HG03354 (cell line): ENCODE measurements at regions not wholly inside any gene's neighbourhood (a gene's known extent, or its start where the extent isn't known, plus 50 kb on each side); places are given as distances from the start of the nearest gene placed in this dataset.
"Not testable (repeated sequence)": the region's sequence is repeated elsewhere in the genome, so short reads cannot be mapped to it uniquely, and the experiment has no call there.

Experiments
- ATAC-seq: cut with Tn5 transposase; IDR thresholded peaks from one replicate; pipeline ENCODE4 v1.9.1; 2021; ENCODE audit warnings: mild to moderate bottlenecking; ENCODE audit not compliant: unreplicated experiment, poor library complexity, severe bottlenecking

DNA sequence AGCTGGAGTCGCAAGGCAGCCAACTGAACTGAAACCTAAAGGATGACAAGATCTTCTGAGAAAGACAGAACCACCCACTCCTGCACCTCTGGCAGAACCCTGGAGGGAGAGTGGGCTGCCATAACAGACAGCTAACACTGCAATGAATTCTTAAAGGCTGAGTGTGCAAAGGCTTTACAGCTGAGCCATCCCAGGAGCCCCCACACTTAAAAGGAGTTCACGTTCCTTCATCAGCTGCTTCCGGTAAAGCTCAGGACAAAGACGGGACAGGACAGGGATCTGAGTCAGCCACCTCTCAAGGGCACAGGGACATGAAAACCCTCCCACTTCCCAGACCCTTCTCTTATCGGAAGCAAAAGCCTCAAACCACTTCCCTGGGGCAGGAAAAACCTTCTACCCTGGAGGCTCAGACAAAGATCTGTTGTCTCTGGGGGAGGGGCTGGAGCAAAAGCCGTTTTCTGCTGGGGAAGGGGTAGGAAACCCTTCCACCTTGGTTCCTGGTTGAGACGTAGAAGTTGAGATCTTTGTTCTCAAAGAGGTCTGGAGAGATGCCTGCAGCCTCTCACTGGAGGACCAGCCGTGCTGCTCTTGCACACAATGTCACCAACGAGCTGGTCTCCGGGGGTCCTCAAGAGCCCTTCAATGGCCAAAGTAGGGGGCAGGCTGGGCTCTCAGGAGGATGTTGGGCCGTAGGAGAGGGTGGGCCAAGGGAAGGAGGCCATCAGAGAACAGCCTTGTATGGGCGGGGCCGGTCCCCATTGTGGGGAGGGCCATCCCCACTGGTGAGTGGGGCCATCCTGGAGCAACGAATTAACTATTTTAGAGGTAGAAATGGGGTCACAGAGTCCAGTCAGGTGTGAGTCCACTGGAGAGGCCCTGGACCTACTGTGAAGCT lies 452.4 kb downstream of the PTPRU start:
- no peak for ATAC-seq

DNA sequence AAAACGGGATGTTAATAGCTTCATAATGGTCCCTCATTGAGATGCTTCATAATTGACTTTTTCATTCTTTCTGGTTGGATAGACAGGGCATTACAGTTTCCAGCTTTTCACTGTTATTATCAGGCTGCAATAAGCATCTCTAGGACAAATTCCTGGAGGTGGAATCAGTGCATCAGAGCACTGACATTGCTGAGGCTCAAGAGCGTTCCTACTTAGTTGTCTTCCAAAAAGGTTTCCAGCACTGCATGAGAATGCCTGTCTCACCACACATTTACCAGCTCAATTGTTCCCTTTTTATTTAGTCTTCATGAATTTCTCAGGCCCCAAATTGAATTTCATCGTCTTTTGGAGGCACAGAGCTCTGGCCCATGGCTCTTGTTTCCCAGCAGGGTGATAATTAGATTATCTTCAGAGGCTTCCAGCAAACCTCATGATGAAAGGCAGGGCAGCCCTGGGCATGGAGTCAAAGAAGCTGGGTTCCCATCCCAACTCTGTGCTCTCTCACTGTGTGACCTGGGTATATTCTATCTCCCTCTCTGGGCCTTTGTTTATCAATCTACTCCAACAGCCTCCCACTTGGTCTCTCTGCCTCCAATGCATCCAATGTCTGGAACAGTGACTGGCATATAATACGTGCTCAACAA lies 451.4 kb downstream of the PTPRU start:
- ATAC-seq: no peak

DNA sequence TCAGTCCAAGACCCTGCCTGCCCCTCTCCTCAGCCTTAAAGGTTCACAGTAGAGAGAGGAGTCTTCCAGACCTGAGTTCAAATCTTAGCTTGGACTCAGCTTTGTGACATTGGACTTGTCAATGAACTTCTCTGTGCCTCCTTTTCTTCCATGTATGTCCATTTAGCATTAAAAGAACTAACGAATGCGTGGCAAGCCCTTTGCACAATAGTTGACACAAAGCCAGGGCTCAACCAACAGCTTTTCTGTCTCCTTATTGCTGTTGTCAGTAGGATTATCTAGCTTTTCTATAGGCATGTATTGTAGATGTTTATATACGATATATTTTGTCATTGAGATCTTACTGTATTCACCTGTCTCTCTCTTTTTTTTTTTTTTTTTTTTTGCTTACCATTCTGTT lies 450.8 kb downstream of the PTPRU start:
- no peak for ATAC-seq

DNA sequence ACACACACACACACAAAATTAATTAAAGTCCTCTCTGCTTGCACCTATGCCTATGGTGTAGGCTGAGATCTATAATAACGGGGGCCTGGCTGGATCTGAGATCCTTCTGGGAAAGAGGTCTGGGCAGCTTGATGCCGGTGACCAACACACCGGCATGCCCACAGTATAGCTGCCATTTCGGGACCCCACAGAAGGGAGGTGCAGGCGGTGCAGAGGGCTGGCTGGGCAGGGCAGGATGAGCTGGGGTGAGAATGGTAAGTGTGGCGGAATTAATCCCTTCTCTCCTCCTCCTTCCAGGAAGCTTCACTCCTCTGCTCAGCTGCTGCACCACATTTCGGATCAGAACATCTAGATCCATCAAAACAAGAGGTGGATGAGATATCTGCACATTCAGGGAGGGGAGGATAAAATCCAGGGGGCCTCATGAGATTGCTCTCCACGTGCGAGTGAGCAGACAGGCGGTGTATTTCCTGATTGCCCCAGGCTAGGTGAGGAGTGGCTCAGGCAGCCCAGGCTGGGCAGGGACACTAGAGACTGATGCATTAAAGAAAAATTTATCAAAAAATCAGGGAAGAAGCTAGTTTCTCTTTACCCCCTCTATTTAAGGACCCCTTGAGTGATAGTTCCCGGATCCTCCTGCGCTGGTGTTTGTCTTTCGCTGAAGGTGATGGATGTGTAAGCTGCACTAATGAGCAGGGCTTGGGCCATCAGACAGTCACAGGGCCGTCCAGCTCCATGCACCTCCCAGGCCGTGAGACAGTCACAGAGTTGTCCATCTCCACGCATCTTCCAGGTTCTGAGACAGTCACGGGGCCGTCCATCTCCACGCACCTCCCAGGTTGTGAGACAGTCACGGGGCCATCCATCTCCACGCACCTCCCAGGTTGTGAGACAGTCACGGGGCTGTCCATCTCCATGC lies 449.9 kb downstream of the PTPRU start:
- ATAC-seq: no peak

DNA sequence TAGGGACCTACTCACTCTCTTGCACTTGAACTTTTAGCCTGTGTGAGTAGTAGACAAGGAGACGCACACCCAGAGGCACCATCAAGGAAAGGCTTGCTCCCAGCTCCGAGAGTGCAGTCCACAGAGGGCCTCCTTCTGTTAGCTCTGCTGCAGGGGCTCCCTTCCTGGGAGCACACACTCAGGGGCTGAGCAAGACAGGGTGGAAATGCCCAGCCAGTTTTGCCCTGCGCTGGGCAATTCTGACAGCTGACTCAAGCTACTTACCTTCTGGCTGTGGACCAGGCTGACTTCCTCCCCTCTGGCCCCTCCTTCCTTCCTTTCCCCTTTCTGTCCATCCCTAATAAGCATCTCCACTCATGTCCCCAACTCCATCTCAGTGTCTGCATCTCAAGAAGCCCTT lies 449.1 kb downstream of the PTPRU start:
- ATAC-seq: no peak

DNA sequence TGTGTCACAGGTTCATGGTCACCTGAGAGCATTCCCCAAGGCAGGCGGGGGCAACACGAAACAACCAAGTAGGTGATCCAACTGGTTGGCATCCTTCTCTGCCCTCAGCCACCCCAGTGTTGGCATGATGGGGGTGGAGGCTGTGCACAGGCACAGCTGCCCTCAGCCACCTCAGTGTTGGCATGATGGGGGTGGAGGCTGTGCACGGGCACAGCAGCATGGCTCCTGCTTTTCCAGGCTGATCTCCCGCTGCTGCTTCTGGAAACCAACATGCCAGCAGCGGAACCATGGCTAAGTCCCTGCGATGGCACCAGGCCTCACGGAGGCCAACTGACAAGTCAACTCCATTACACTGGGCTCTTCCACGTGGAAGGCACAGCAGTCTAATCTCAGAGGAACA lies 447.8 kb downstream of the PTPRU start:
- no peak for ATAC-seq

DNA sequence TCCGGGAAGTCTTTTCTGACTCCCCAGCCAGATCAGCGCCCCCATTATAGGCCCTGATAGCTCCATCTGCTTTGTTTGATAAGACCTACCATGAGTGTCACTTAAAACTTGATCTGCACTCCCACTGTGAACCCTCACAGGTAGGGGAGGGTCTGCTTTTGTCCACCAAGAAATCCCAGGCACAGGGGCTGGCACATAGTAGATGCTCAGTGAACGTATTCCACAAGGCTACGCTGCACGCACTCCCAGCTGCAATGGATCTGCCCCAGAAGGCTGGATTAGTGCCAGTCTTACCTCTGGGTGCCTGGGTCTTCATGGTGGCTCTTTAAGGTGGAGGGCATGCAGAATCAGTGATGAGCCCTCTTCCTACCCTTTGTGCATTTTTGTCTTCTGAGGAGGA lies 447.1 kb downstream of the PTPRU start:
- no peak for ATAC-seq

DNA sequence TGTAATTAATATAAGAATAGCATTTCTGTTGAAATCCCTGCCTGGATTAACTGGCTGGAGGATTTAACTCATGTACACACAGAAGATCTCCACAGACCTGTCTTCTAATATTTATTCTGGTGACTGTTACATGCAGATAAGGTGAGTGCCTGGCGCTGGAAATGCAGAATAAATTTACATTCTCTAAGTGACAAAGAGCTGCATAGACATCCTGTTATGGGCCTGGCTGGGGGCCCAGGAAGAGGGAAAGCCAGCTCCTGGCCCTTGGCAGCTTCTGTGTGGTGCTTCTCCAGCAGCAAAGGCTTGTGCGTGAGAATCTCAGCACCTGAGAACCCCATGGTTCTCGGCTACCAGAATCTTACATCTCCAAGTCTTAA lies 446.6 kb downstream of the PTPRU start:
- no peak for ATAC-seq

DNA sequence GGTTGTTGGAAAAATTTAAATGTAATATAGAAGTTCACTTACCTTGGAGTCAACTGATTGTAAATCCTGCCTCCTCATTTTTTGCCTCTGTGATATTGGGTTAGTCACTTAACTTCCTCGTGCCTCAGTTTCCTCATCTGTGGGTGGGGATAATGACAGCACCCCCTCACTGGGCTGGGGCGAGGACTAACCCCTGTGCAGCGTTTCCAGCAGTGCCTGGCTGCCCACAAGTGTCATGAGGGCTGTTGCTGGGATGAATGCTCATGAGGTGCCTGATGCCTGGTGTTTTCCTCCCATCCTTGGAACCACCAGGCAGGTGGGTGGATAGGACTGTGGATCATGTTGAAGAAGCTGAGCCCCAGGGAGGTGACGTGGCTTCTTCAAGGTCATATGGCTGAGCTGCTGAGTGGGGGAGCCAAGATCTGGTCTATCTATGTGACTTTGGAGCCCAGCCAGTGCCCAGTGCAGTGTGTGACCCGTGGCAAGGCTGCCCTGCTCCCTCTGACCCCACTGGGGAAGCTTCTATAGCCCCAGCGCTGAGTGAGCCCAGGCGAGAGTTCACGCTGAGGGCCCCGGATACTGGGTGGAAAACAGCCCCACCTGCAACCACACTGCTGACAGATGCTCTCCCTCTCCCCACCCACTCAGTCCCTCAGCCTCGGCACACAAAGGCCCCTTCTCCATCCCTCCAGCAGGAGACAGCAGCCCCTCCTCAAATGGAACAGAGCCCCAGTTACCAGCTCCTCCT lies 446.0 kb downstream of the PTPRU start:
- ATAC-seq: no peak

DNA sequence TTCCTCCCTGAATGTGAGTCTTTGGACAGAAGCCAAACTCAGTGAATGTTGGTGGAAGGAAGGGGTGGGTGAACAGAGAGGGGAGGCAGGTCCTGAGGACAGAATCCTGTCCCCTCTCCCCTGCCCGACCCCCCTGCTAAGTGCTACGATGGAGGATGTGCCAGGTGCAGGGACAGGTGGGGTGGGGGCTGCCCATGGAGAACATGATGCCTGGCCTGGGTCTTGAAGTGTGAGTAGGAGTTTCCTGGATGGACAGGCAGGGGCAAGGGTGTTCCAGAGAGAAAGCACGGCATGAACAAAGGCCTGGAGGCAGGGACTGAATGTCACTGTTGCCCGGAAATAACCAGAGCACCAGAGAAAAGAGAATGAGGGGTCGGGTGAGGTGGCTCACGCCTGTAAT lies 445.1 kb downstream of the PTPRU start:
- ATAC-seq: not testable (repeated sequence)

DNA sequence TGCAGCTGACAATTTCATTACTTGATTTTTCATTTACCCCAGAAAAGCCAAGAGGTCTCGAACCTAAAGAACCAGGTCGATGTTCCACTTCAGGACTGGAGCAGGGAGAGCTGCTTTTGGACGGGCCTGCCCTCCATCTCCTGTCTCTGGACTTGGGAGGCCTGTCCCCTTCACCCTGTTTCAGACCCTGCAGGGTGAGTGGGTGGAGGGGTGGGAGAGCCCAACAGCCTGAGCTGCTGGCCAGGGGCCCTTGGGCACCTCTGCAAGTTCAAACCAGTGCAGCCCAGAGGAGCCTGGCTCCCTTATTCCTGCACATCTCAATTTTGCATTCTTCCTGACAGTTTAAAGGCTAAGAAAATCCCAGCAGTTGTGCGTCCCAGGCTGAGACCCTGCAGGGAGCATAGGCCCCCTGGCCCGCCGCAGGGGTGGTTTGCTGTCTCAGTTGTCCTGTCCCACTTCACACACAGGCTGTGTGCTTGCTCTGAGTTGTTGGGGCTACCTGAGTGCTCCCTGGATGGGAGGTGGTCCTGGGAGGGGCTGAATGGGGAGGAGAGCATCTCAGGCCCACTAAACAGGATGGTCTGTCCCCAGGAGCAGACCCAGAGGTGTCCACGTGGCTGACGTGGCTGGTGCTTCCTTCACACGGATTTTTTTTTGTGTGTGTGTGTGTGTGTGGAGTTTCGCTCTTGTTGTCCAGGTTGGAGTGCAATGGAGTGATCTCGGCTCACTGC lies 443.7 kb downstream of the PTPRU start:
- no peak for ATAC-seq

DNA sequence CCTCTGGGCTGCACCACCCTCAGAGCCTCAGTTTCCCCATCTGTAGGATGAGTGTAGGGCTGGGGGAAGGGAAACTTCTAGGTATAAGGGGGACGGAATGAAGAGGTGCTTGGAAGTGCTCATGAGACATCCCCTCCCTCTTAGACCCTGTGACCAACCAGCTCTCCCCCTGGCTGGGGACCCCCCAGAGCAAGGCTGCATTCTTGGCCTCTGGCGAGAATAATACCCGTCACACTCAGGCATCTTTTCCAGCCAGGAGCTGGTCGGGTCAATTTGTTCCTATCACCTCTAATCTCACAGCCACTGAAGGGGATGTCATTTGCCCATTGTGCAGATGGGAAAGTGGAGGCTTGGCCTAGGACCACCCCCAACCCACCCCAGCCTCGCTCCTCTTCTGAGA lies 443.0 kb downstream of the PTPRU start:
- no peak for ATAC-seq

DNA sequence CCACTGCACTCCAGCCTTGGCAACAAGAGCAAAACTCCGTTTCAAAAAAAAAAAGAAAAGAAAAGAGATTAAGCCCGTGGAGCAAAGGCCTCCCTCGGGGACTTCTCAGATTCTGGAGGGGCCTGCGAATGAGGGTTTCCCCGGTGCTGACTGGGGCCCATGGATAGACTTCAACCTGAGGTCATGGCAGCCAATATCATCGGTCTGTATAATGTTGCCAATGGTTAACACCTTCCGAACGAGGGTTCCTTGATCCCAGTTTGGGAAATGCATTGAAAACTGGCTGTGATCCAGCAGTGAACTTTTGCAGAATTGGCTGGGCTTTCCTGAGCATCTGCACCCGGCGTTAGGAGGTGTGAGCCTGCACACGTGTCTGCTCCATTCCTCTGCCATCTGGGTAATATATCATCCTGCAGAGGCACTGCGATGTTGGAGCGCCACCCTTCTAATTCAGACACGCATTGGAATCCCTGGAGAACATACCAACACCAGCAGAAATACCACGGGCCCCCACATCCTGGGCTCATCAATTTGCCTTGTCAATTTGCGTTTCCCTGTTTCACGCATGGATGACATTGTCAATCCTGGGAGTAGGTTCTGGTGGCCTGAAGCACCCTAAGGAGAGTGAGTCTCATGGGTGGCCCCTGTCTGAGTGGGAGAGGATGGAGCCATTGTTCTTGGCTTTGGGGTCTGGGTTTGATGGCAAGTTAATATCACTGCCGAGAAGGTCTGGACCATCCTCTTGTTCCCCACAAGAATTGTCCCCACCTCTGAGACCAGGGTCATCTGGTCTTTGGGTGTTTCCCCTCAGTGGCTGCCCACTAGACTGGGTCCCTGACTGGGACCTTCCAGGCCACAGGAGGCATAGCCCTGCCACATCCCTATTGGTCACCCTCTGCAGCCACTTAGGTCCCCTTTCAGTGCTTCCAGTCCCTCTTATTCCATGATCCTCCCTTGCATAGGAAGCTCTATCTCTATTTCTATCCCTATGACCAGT lies 441.0 kb downstream of the PTPRU start:
- ATAC-seq: no peak

DNA sequence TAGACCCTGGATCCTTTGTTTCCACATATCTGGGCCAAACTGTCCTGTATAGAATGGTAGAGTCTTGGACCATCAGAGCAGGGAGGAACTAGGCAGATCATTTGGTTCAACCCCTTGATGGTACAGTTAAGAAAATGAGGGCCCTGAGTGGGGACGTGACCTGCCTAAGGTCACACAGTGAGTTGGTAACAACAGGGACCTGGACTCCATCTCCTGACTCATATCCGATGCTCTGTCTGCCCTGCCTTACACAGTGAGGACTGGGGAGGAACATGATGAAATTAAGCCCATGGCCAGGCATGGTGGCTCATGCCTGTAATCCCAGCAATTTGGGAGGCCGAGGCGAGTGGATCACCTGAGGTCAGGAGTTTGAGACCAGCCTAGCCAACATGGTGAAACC lies 440.2 kb downstream of the PTPRU start:
- ATAC-seq: no peak

DNA sequence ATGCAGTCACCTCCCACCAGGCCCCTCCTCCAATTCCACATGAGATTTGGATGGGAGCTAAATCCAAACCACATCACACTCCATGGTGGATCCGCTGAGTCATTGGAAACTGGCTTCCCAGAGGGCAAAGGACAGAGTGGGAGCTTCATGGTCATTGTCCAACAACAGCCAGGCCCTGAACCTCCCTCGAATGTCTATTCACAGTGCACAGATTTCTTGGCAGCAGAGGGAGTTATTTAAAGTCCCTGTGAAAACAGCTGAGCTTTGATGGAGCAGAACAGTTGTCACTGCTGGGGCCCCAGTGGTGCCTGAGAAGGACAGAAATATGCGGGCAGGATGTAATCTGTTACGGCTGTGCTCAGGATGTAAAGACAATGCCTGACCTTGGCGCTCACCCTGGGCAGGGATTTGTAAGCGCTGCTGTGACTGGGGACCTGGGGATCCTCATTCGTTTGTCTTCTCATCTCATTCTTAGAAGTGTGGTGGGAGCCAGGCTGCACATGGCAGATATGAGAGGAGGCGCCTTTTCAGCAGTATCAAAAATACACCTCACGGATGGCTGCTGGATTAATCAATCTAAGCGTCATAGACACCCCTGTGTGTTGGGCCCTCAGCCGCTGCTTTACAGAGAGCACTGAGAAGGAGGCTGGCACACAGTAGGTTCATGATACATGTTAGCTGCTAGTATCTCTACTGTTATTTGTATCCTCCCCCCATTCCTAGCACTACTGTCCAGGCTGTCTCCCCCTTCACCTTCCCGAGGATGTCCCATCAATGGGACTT lies 439.4 kb downstream of the PTPRU start:
- ATAC-seq: no peak

DNA sequence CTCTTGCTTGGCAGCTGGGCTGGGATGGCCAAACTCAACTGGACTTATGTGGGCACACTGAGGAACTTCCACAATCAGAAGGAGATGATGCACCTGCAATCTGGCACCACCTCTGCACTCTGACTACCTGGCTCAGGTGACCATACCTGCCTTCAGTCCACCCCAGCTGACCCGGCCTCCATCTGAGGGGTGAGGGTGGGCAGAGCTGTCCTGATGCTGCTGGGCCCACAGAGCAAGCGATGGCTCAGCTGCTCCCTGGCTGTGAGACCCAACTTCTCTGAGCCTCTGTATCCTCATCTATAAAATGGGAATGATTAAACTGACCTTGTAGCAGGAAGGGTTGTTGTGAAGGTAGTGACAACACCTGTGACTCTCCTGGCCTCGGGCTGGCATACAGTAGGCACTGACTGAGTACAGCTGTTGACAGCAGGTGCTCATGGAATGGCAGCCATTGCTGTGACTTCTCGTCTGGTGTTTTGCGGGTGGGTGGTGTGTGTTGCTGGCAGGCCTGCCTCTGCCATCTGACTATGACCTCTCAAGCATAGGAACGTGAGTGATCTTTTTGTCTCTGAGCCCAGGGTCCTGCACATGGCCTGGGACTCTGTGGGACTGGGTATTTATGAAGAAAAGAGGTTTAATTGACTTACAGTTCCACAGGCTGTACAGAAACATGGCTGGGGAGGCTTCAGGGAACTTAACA lies 438.5 kb downstream of the PTPRU start:
- ATAC-seq: no peak
